GM06990 (cell line): ENCODE measurements at regions not wholly inside any gene's neighbourhood (a gene's known extent, or its start where the extent isn't known, plus 50 kb on each side); places are given as distances from the start of the nearest gene placed in this dataset.

Experiments
- DNase-seq: peaks from one replicate; pipeline ENCODE4 v3.0.0-alpha.2; 2011; ENCODE audit not compliant: insufficient read length; ENCODE audit errors: extremely low read depth
- H3K27me3 ChIP-seq: replicated peaks from 2 replicates; pipeline ENCODE4 v1.6.0; 2011; ENCODE audit warnings: low read length; ENCODE audit not compliant: control insufficient read depth, insufficient read depth
- H3K36me3 ChIP-seq: 2 replicates; pipeline ENCODE4 v1.5.1; 2011; ENCODE audit warnings: low read length; ENCODE audit not compliant: control insufficient read depth, insufficient read depth
- H3K4me3 ChIP-seq: replicated peaks from 2 replicates; pipeline ENCODE4 v1.5.1; 2011; ENCODE audit warnings: low read depth, mild to moderate bottlenecking, control low read depth, low read length
- TF ChIP-seq, protein P1 (sequence below): IDR thresholded peaks from 2 replicates; pipeline ENCODE4 v1.5.1; 2011; ENCODE audit warnings: low read length, control low read depth, mild to moderate bottlenecking, inconsistent platforms; ENCODE audit not compliant: insufficient read depth, poor library complexity, severe bottlenecking

DNA sequence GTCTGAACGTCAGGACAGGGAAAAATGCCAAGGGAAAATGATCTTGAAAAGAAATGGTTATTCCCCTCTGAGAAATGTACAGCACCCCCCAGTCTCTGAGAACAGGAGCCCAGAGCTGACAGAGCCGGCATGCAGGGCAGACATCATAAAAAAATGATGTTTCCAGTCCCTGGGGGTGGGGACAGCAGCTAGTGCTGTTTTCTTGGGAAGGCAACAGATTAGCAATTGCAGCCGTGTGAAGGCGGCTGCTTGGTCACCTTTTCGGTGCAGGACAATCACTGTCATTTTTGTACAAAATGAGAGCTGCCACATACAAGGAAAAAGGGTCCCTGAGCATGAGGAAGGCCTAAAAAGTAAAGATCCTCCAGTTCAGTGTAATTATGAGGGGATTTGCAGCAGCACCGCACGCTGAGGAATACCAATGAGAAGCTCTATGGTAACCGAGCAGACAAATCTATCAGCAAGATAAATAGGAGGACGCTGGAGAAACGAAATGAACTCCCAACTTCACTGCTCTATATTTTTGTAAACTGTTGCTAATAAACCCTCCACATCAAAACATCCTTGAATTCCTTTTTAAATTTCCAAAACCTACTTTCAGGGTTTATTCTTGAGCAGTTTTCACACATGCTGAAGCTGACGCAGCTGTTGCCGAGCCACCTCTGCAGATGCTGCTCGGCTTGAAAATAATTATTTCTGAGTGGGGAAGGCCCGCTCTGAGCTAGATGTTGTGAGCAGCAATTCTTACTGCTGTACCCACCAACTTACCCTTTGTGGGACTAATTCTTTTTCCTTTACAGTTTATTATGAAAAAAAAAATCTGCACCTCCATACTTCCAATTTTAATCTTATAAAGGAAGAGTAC lies 98.2 kb upstream of the NEBL start:
- TF ChIP-seq, protein P1, sequence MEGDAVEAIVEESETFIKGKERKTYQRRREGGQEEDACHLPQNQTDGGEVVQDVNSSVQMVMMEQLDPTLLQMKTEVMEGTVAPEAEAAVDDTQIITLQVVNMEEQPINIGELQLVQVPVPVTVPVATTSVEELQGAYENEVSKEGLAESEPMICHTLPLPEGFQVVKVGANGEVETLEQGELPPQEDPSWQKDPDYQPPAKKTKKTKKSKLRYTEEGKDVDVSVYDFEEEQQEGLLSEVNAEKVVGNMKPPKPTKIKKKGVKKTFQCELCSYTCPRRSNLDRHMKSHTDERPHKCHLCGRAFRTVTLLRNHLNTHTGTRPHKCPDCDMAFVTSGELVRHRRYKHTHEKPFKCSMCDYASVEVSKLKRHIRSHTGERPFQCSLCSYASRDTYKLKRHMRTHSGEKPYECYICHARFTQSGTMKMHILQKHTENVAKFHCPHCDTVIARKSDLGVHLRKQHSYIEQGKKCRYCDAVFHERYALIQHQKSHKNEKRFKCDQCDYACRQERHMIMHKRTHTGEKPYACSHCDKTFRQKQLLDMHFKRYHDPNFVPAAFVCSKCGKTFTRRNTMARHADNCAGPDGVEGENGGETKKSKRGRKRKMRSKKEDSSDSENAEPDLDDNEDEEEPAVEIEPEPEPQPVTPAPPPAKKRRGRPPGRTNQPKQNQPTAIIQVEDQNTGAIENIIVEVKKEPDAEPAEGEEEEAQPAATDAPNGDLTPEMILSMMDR, result no peak
- no peak for DNase-seq
- Histone ChIP-seq H3K4me3 (no peak overlapping the region), H3K27me3 (no peaks in the 10 kb centered on the region; the same call in 1 of the 2 replicates), H3K36me3 (no peaks in the 10 kb centered on the region)

DNA sequence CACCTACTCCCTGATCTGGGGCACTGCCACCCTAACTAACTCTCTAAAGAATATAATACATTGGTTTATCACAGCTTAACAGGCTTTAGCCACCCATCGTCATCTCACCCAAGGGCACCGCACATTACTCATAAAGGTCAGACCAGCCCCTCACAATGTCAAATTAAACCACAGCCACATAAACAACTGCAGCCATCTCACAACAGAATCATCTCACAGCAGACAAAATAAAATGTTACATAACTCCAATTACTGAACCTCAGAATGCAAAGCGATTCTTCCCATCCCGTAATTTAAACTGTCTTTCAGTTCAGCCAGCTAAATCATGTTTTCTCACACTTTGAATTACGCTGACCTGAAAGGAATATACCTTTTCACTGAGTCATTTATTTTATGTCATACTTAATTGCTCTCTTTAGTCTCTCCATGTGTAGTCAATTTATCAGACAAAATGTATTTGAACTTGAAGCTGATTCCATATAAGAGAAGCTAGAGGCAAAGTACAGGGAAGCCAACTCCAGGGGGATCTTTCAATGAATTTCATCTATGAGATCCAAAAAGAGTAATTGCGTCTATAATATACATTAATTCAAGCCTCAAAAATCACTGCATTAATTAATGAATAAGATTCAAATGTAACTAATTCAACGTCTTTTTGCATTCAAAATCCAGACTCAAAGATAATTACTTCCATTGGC lies 96.9 kb upstream of the NEBL start:
- TF ChIP-seq, protein P1, result no peak

DNA sequence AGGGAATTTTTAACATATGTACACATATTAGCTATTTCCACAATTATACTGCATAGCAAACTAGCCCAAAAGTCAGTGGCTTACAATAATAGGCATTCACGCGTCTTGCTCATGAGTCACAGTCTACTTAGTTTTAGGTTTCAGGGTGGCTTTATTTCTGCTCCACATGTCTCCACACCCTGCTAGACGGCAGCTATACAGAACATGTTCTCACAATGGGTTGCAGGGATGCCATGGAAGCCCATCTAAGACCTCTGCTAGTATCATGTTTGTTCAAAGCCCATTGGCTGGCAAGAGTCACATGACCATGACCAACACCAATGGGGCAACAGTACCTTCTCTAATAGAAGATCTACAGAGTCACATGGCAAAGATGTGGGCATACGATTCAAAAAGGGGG lies 96.3 kb upstream of the NEBL start:
- DNase-seq, result no peak
- Histone ChIP-seq H3K4me3 (no peak overlapping the region), H3K36me3 (no peaks in the 10 kb centered on the region), H3K27me3 (no peaks in the 10 kb centered on the region; the same call in 1 of the 2 replicates)
- TF ChIP-seq, protein P1, result no peak

More for the DNA sequence above, 96.9 kb upstream of the NEBL start:
- no peaks in the 10 kb centered on the region for H3K36me3 ChIP-seq
- no peak overlapping the region for H3K4me3 ChIP-seq
- H3K27me3 ChIP-seq, result no peaks in the 10 kb centered on the region; the same call in 1 of the 2 replicates
- DNase-seq, result no peak

DNA sequence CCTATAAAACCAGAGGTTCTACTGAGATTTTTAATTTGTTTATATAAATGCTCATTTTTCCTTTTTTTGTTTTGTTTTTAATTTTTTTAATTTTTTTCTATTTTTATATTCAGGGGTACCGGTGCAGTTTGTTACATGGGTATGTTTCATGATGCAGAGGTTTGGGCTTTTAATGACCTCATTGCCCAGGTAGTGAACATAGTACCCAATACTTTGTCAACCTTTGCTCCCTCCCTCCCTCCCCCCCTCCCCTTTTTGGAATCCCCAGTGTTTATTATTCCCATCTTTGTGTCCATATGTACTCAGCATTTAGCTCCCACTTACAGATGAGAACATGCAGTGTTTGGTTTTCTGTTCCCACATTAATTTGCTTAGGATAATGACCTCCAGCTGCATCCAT lies 94.4 kb upstream of the NEBL start:
- Histone ChIP-seq H3K4me3 (no peak overlapping the region), H3K36me3 (no peaks in the 10 kb centered on the region), H3K27me3 (no peaks in the 10 kb centered on the region)
- TF ChIP-seq, protein P1, result no peak
- DNase-seq, result no peak

DNA sequence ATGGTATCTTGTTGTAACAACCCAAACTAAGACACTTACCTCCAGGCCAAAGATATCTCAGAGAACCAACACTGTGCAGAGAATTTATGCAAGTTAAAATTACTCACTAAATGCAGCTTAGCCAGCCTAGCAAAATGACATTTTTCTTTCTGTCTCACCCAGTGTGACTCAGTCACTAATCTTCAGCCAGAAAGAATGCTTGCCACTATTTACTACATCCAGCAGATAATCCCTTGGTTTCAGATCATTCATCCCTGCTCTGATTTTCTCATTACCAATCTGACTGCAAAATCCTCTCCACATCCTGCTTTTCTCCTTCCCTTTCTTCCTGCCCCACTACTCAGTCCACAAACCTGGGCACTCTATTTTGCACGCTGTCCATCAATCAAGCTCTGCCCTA lies 93.5 kb upstream of the NEBL start:
- Histone ChIP-seq H3K36me3 (no peaks in the 10 kb centered on the region), H3K27me3 (no peaks in the 10 kb centered on the region), H3K4me3 (no peak overlapping the region)
- TF ChIP-seq, protein P1, result no peak
- DNase-seq, result no peak
